HG03571 (cell line): ENCODE measurements at regions not wholly inside any gene's neighbourhood (a gene's known extent, or its start where the extent isn't known, plus 50 kb on each side); places are given as distances from the start of the nearest gene placed in this dataset.
"Not testable (repeated sequence)": the region's sequence is repeated elsewhere in the genome, so short reads cannot be mapped to it uniquely, and the experiment has no call there.

Experiments used
- ATAC-seq: cut with Tn5 transposase; IDR thresholded peaks from one replicate; pipeline ENCODE4 v1.9.1; 2021; ENCODE audit not compliant: unreplicated experiment

- peak; percentile 91 for ATAC-seq
Observed at GRCh38 chr1:199089393-199090122, 450.7 kb downstream of the PTPRC start.

GRCh38 chr1:199095628-199096027, 456.8 kb downstream of the PTPRC start:
- not testable (repeated sequence) for ATAC-seq

- ATAC-seq, result no peak
Observed at GRCh38 chr1:199096591-199096990, 457.8 kb downstream of the PTPRC start.

DNA sequence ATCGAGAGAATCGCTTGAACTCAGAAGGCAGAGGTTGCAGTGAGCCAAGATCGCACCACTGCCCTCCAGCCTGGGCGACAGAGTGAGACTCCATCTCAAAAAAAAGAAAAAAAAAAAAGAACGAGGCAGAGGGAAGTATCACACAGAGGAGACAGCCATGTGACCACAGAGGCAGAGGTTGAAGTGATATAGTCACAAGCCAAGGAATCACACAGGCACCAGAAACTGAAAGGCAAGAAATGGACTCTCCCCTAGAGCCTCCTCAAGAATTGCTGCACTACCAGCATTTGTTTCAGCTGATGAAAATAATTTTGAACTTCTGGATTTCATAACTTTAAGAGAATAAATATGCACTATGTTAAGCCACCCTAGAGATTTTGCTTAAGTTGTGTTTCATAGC, 459.6 kb downstream of the PTPRC start:
- ATAC-seq, result no peak

DNA sequence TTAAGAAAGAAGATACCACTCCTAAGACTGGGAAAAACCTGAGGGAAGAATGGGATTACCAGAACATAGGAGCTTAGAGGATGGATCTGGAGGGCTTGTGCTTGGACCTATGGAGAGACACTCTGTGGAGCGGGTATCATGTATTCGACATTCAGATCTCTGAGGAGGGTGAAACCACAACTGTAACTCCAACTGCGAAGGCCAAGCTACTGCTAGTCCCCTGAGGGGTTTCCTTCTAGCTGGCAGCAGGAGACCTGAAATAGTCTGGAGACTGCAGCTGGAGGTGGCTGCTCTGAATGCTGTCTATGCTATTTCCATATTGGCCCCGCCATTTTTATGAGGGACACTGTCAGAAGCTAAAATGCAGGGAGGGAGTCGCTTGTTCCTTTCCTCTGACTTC, 462.3 kb downstream of the PTPRC start:
- no peak for ATAC-seq

DNA sequence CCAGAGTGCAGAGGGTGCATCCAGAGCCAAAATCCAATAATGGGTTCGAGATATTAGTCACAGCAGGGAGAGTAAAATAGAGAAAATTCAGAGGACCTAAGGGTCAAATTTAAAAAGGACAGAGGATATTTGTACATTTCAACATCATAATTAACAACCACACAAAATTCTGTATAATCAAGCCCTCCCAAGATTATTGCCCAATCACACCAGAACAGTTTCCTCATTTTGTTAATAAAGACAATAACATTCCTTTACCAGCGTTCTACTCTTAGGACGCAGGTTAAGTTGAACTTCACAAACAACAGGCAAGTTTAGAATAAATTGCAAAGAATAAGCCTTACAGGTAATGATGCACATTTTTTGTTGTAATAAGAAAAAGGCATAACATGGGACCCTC, 462.8 kb downstream of the PTPRC start:
- ATAC-seq, result no peak

- ATAC-seq, result peak; percentile 64
Observed at GRCh38 chr1:199102239-199102638, 463.4 kb downstream of the PTPRC start.

- no peak for ATAC-seq
Observed at GRCh38 chr1:199109160-199109559, 470.3 kb downstream of the PTPRC start.

DNA sequence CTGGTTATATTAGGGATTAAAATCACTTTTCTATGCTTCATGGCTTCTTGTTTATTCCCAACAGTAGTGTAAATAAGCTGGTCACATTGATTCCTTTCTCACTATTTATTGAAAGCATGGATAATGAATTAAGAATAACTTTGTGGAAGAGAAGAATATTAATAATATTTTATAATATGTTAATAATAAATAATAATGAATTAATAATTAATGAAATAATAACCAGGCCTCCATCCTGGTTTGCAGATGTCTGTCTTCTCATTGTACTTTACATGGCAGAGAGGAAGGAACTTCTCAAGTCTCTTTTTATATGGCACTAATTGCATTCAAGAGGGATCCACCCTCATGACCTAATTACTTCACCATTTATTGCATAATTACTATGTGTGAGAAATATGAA, 473.5 kb downstream of the PTPRC start:
- no peak for ATAC-seq

- ATAC-seq, result no peak
Observed at GRCh38 chr1:199113265-199113869, 474.5 kb downstream of the PTPRC start.

- no peak for ATAC-seq
Observed at GRCh38 chr1:199116488-199116887, 477.6 kb downstream of the PTPRC start.

- no peak for ATAC-seq
Observed at GRCh38 chr1:199121047-199121446, 482.2 kb downstream of the PTPRC start.

DNA sequence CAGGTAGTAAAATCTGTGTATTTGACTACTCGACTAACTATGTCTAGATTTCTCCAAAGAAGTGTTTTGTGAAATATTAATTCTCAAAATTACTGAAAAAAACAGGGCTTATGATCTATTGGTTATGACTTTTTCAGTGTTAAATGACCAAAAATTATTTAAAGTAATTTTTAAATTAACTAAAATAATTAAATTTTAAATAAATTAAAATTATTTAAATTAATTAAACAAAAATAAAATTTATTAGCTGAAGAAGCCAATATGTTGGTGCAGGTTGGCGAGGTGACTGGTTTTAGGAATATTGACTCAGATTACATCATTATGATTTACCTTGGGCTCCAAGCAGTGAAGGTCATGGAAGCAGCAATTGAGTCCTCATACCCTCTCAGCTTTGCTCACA, 483.2 kb downstream of the PTPRC start:
- no peak for ATAC-seq

GRCh38 chr1:199122532-199123311, 483.9 kb downstream of the PTPRC start:
- no peak for ATAC-seq

- ATAC-seq, result no peak
Observed at GRCh38 chr1:199123615-199124014, 484.8 kb downstream of the PTPRC start.

- no peak for ATAC-seq
Observed at GRCh38 chr1:199124351-199124750, 485.5 kb downstream of the PTPRC start.

DNA sequence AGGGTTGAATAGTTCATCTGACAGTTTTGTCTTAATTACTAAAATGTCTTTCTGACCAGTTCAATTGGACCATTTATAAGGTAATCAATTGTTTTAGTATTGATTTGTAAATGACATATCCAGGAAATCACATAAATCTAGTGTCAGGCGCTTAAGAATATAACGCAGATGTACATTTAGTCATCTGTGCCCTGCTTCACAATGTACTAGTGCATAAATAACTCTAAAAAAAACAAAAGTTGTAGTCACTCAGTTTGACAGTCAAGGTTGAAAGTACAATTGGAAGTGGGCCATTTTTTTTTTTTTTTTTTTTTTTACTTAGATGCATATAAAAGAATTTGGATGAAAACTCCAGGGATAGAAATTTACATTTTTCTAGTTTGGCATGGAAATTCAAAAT, 490.4 kb downstream of the PTPRC start:
- ATAC-seq, result no peak

- ATAC-seq, result no peak
Observed at GRCh38 chr1:199132006-199132405, 493.2 kb downstream of the PTPRC start.

GRCh38 chr1:199135901-199136300, 497.1 kb downstream of the PTPRC start:
- no peak for ATAC-seq

GRCh38 chr1:199138061-199138460, 499.2 kb downstream of the PTPRC start:
- ATAC-seq, result no peak

- ATAC-seq, result no peak
Observed at GRCh38 chr1:199149591-199149990, 510.8 kb downstream of the PTPRC start.

- ATAC-seq, result no peak
Observed at GRCh38 chr1:199150756-199151155, 511.9 kb downstream of the PTPRC start.
